GM12875 (cell line): ENCODE measurements at regions not wholly inside any gene's neighbourhood (a gene's known extent, or its start where the extent isn't known, plus 50 kb on each side); places are given as distances from the start of the nearest gene placed in this dataset.
"Not testable (repeated sequence)": the region's sequence is repeated elsewhere in the genome, so short reads cannot be mapped to it uniquely, and the experiment has no call there.

Source experiments
- H3K4me3 ChIP-seq: one replicate; pipeline ENCODE4 v1.5.1; 2011; ENCODE audit warnings: low read depth, low read length, control low read depth
- CTCF ChIP-seq: IDR thresholded peaks from 2 replicates; pipeline ENCODE4 v1.5.1; 2011; ENCODE audit warnings: low read depth, mild to moderate bottlenecking, control low read depth, inconsistent platforms, low read length, moderate library complexity, borderline replicate concordance; ENCODE audit not compliant: insufficient read depth

GRCh38 chr3:110940055-110940454 is 131.6 kb upstream of the NECTIN3 start:
- TF ChIP-seq CTCF: no peak

GRCh38 chr3:110944782-110945181 is 126.8 kb upstream of the NECTIN3 start:
- no peak overlapping the region for H3K4me3 ChIP-seq
- no peak for TF ChIP-seq CTCF

More at GRCh38 chr3:110940055-110940454, 131.6 kb upstream of the NECTIN3 start:
- no peak overlapping the region for H3K4me3 ChIP-seq

- no peak overlapping the region for H3K4me3 ChIP-seq
- no peak for TF ChIP-seq CTCF
Observed at GRCh38 chr3:110946810-110947209, 124.8 kb upstream of the NECTIN3 start.

GRCh38 chr3:110949194-110949593 is 122.4 kb upstream of the NECTIN3 start:
- H3K4me3 ChIP-seq: not testable (repeated sequence)

- no peak for TF ChIP-seq CTCF
- H3K4me3 ChIP-seq: no peak overlapping the region
Observed at GRCh38 chr3:110955301-110955880, 116.2 kb upstream of the NECTIN3 start.

GRCh38 chr3:110956081-110956480 is 115.5 kb upstream of the NECTIN3 start:
- H3K4me3 ChIP-seq: no peak overlapping the region
- no peak for TF ChIP-seq CTCF

GRCh38 chr3:110957247-110958025 is 114.2 kb upstream of the NECTIN3 start:
- no peak overlapping the region for H3K4me3 ChIP-seq
- TF ChIP-seq CTCF: no peak
